ENCODE measurements at regions not wholly inside any gene's neighbourhood (a gene's known extent, or its start where the extent isn't known, plus 50 kb on each side); places are given as distances from the start of the nearest gene placed in this dataset.
"Not testable (repeated sequence)": the region's sequence is repeated elsewhere in the genome, so short reads cannot be mapped to it uniquely, and the experiment has no call there.

DNA sequence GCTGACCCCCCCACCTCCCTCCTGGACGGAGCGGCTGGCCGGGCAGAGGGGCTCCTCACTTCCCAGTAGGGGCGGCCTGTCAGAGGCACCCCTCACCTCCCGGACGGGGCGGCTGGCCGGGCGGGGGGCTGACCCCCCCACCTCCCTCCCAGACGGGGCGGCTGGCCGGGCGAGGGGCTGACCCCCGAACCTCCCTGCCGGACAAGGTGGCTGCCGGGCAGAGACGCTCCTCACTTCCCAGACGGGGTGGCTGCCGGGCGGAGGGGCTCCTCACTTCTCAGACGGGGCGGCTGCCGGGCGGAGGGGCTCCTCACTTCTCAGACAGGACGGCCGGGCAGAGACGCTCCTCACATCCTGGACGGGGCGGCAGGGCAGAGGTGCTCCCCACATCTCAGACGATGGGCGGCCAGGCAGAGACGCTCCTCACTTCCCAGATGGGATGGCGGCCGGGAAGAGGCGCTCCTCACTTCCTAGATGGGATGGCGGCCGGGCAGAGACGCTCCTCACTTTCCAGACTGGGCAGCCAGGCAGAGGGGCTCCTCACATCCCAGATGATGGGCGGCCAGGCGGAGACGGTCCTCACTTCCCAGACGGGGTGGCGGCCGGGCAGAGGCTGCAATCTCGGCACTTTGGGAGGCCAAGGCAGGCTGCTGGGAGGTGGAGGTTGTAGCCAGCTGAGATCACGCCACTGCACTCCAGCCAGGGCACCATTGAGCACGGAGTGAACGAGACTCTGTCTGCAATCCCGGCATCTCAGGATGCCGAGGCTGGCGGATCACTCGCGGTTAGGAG is 66.2 kb upstream of the PAPPA2 start:
- DNase-seq (ENCODE audit: low spot score); H3K4me1 Mint-ChIP-seq (ENCODE audit: low read depth in 2 of 2); H3K27me3 Mint-ChIP-seq; H3K36me3 Mint-ChIP-seq; H3K9me3 Mint-ChIP-seq; H3K27ac Mint-ChIP-seq; H3K4me3 Mint-ChIP-seq; ATAC-seq: not testable (repeated sequence)

DNA sequence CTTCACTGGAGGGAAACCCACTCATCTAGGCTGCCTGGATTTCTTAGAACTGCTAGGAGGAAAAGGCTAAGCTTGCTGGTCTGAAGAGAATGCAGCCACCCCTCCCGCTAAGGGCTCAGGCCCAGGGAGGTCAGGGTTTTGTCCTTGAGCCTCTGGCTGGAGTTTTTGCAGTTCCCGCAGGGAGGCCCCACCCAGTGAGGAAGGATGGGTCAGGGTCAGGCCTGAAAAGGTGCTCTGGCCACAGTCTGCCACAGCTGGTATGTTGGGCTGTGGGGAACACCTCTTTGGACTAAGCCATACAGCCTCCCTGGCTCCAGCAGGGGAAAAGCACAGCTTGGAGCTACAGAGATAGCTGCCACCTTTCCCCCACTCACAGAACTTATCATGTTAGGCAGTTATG is 71.4 kb upstream of the PAPPA2 start:
- Mint-ChIP-seq H3K27me3 (no peaks in the 10 kb centered on the region), H3K36me3 (no peaks in the 10 kb centered on the region), H3K4me1 (ENCODE audit: low read depth in 2 of 2) (no peaks in the 10 kb centered on the region), H3K9me3 (peaks cover 6% of the 10 kb centered on the region), H3K27ac (no peak overlapping the region), H3K4me3 (no peak overlapping the region)
- no peak for DNase-seq (ENCODE audit: low spot score)
- no peak for ATAC-seq

GRCh38 chr1:176384841-176385240 is 78.1 kb upstream of the PAPPA2 start:
- ATAC-seq, result no peak
- no peak overlapping the region for H3K4me3 Mint-ChIP-seq
- H3K27ac Mint-ChIP-seq, result no peak overlapping the region
- H3K27me3 Mint-ChIP-seq, result no peaks in the 10 kb centered on the region
- H3K4me1 Mint-ChIP-seq (ENCODE audit: low read depth in 2 of 2), result no peaks in the 10 kb centered on the region
- DNase-seq (ENCODE audit: low spot score), result no peak
- H3K9me3 Mint-ChIP-seq, result peaks cover 9% of the 10 kb centered on the region
- no peaks in the 10 kb centered on the region for H3K36me3 Mint-ChIP-seq

GRCh38 chr1:176382163-176382562 is 80.8 kb upstream of the PAPPA2 start:
- Mint-ChIP-seq H3K27ac (no peak overlapping the region), H3K27me3 (no peaks in the 10 kb centered on the region), H3K36me3 (no peaks in the 10 kb centered on the region), H3K9me3 (peaks cover 3% of the 10 kb centered on the region), H3K4me3 (no peak overlapping the region), H3K4me1 (ENCODE audit: low read depth in 2 of 2) (no peaks in the 10 kb centered on the region)
- ATAC-seq, result no peak
- DNase-seq (ENCODE audit: low spot score), result no peak

GRCh38 chr1:176379626-176380339 is 83.2 kb upstream of the PAPPA2 start:
- Mint-ChIP-seq H3K36me3 (no peaks in the 10 kb centered on the region), H3K4me3 (no peak overlapping the region), H3K27me3 (no peaks in the 10 kb centered on the region), H3K9me3 (peaks cover 3% of the 10 kb centered on the region), H3K4me1 (ENCODE audit: low read depth in 2 of 2) (no peaks in the 10 kb centered on the region), H3K27ac (no peak overlapping the region)
- ATAC-seq (no peak), DNase-seq (ENCODE audit: low spot score) (no peak)

- Mint-ChIP-seq H3K36me3 (no peaks in the 10 kb centered on the region), H3K27me3 (peaks cover 5 to 16% of the 10 kb centered on the region in 2 donors), H3K9me3 (no peaks in the 10 kb centered on the region), H3K4me3 (no peak overlapping the region), H3K4me1 (ENCODE audit: low read depth in 2 of 2) (no peaks in the 10 kb centered on the region), H3K27ac (no peak overlapping the region)
- DNase-seq (ENCODE audit: low spot score) (peak; percentile 63), ATAC-seq (no peak)
These were observed 87.9 kb upstream of the PAPPA2 start for GRCh38 chr1:176374967-176375569.

DNA sequence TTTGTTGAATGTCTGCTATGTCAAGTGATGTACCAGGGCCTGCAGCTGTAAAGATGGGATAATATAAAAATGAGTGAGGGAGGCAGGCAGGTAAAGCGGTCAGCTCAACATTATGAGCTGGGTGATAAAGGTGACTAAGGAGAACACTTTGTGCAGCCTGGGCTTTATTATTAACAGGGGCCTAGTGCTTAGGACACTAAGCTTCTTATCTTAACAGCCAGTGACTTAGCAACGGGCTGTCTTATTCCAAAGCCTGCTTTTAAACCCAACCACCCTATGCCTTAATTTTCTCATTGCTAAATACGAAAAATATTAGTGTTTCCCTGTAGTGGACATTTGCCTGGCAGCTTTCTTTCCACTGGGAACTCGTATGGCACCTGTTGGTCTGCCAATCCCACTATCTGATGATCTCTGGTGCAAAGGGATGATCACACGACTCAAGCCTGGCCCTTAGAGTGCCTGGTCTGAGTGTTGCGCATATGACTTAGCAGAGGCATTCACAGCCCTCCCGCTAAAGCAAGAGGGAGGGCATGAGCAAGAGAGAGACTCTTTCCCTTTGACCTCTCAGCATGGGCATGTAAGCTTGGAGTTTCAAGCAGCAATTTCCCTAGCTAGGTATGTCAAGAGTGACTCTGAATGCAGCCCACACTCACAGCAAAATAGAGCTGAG is 98.6 kb upstream of the PAPPA2 start:
- H3K27ac Mint-ChIP-seq, result no peak overlapping the region
- no peaks in the 10 kb centered on the region for H3K9me3 Mint-ChIP-seq
- DNase-seq (ENCODE audit: low spot score) (no peak), ATAC-seq (no peak)
- H3K27me3 Mint-ChIP-seq, result peaks cover 0 to 10% of the 10 kb centered on the region in 2 donors
- no peaks in the 10 kb centered on the region for H3K4me1 Mint-ChIP-seq (ENCODE audit: low read depth in 2 of 2)
- no peak overlapping the region for H3K4me3 Mint-ChIP-seq
- H3K36me3 Mint-ChIP-seq, result no peaks in the 10 kb centered on the region

DNA sequence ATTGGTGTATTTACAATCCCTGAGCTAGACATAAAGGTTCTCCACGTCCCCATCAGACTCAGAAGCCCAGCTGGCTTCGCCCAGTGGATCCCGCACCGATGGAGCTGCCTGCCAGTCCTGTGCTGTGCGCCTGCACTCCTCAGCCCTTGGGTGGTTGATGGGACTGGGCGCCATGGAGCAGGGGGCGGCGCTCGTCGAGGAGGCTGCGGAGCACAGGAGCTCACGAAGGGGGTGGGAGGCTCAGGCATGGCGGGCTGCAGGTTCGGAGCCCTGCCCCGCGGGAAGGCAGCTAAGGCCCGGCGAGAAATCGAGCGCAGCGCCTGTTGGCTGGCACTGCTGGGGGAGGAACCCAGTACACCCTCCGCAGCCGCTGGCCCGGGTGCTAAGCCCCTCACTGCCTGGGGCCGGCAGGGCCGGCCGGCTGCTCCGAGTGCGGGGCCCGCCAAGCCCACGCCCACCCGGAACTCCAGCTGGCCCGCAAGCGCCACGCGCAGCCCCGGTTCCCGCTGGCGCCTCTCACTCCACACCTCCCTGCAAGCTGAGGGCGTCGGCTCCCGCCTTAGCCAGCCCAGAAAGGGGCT is 113.8 kb upstream of the PAPPA2 start:
- not testable (repeated sequence) for H3K4me1 Mint-ChIP-seq (ENCODE audit: low read depth in 2 of 2); H3K36me3 Mint-ChIP-seq; H3K27ac Mint-ChIP-seq; ATAC-seq; H3K27me3 Mint-ChIP-seq; DNase-seq (ENCODE audit: low spot score); H3K4me3 Mint-ChIP-seq
- H3K9me3 Mint-ChIP-seq, result peaks cover 15% of the 10 kb centered on the region

GRCh38 chr1:176341656-176342055 is 121.3 kb upstream of the PAPPA2 start:
- Mint-ChIP-seq H3K36me3 (no peaks in the 10 kb centered on the region), H3K27me3 (no peaks in the 10 kb centered on the region), H3K4me1 (ENCODE audit: low read depth in 2 of 2) (no peaks in the 10 kb centered on the region), H3K9me3 (peaks cover 14% of the 10 kb centered on the region), H3K4me3 (no peak overlapping the region), H3K27ac (no peak overlapping the region)
- ATAC-seq (no peak), DNase-seq (ENCODE audit: low spot score) (no peak)

GRCh38 chr1:176338877-176339276 is 124.1 kb upstream of the PAPPA2 start:
- H3K36me3 Mint-ChIP-seq, result no peaks in the 10 kb centered on the region
- H3K9me3 Mint-ChIP-seq, result peaks cover 6% of the 10 kb centered on the region
- ATAC-seq (no peak), DNase-seq (ENCODE audit: low spot score) (no peak)
- H3K4me3 Mint-ChIP-seq, result no peak overlapping the region
- H3K27me3 Mint-ChIP-seq, result peaks cover 3 to 11% of the 10 kb centered on the region in 2 donors
- no peak overlapping the region for H3K27ac Mint-ChIP-seq
- no peaks in the 10 kb centered on the region for H3K4me1 Mint-ChIP-seq (ENCODE audit: low read depth in 2 of 2)

DNA sequence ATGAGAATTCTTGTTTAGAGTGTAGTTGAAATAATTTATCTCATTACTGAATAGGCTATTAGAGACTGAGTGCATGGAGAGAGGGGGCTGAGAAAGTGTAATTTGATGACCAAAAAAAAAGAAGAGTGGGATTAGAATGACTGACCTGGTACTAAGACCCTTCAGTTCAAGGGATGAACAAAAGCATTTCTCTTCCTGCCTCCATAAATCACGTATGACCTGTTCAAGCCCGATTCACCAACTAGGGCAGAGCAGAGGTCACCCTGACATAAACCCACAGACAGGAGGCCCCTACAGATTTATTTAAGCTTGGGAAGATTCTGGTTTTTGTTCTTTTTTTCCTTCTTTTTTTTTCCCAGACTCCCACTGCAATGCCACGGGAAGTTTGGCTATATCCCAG is 123.7 kb upstream of the COP1 start:
- H3K4me1 Mint-ChIP-seq (ENCODE audit: low read depth in 2 of 2), result no peaks in the 10 kb centered on the region
- peaks cover under 1% of the 10 kb centered on the region for H3K9me3 Mint-ChIP-seq
- DNase-seq (ENCODE audit: low spot score) (no peak), ATAC-seq (no peak)
- H3K27me3 Mint-ChIP-seq, result peaks cover under 1 to 11% of the 10 kb centered on the region in 2 donors
- H3K36me3 Mint-ChIP-seq, result no peaks in the 10 kb centered on the region
- H3K27ac Mint-ChIP-seq, result no peak overlapping the region
- H3K4me3 Mint-ChIP-seq, result no peak overlapping the region

DNA sequence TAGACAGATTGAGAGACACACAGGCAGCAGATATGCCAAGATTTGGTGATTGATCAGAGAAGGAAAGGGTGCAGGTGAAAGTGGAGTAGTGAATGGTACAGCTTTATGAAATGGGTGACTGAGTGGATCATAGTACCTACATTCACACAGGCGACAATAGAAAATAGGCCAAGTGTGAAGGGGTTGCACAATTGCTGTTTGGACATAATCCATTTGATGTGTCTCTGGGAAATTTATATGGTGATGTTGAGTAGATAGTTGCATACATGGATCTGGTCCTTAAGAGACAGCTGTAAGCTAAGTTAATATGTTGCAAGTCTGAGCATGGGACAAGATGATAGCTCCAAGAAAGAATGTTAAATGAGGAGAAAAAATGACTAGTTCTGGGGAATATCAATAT is 118.6 kb upstream of the COP1 start:
- DNase-seq (ENCODE audit: low spot score) (no peak), ATAC-seq (no peak)
- Mint-ChIP-seq H3K4me1 (ENCODE audit: low read depth in 2 of 2) (no peaks in the 10 kb centered on the region), H3K27me3 (peaks cover 0 to 9% of the 10 kb centered on the region in 2 donors), H3K36me3 (no peaks in the 10 kb centered on the region), H3K27ac (no peak overlapping the region), H3K4me3 (no peak overlapping the region), H3K9me3 (no peaks in the 10 kb centered on the region)

GRCh38 chr1:176323472-176323871 is 116.4 kb upstream of the COP1 start:
- Mint-ChIP-seq H3K4me3 (no peak overlapping the region), H3K27me3 (peaks cover 0 to 9% of the 10 kb centered on the region in 2 donors), H3K9me3 (no peaks in the 10 kb centered on the region), H3K4me1 (ENCODE audit: low read depth in 2 of 2) (no peaks in the 10 kb centered on the region), H3K36me3 (no peaks in the 10 kb centered on the region), H3K27ac (no peak overlapping the region)
- DNase-seq (ENCODE audit: low spot score) (no peak), ATAC-seq (no peak)

Data from natural killer cell treated with Interleukin-12 subunit alpha and Interleukin-12 subunit beta and Interleukin-15 and Interleukin-18, amount 100 ng/mL, for 72 hours (primary cell).